Muscle layer of colon (tissue), 2 donors: ENCODE measurements at regions not wholly inside any gene's neighbourhood (a gene's known extent, or its start where the extent isn't known, plus 50 kb on each side); places are given as distances from the start of the nearest gene placed in this dataset.
"Not testable (repeated sequence)": the region's sequence is repeated elsewhere in the genome, so short reads cannot be mapped to it uniquely, and the experiment has no call there.

Experiments used
- H3K27ac ChIP-seq: one replicate; pipeline ENCODE4 v1.7.0; 2013; ENCODE audit warnings: low read depth, mild to moderate bottlenecking, low read length, moderate library complexity
- H3K27me3 ChIP-seq, 2 donors: one replicate each; pipeline ENCODE4 v1.7.0; 2013; ENCODE audit warnings: low read length in 2 of 2, mild to moderate bottlenecking in 2 of 2; ENCODE audit not compliant: insufficient read depth in 2 of 2, control insufficient read depth in 1 of 2
- H3K36me3 ChIP-seq: one replicate; pipeline ENCODE4 v1.7.0; 2013; ENCODE audit warnings: mild to moderate bottlenecking, low read length; ENCODE audit not compliant: insufficient read depth
- H3K4me1 ChIP-seq: one replicate; pipeline ENCODE4 v1.7.0; 2013; ENCODE audit warnings: mild to moderate bottlenecking, low read length; ENCODE audit not compliant: insufficient read depth
- H3K4me3 ChIP-seq, 2 donors: one replicate each; pipeline ENCODE4 v1.7.0; 2013; ENCODE audit warnings: low read length in 2 of 2, low read depth in 1 of 2, mild to moderate bottlenecking in 1 of 2, moderate library complexity in 1 of 2
- H3K9ac ChIP-seq: one replicate; pipeline ENCODE4 v1.7.0; 2013; ENCODE audit warnings: low read length
- H3K9me3 ChIP-seq: one replicate; pipeline ENCODE4 v1.7.0; 2013; ENCODE audit warnings: mild to moderate bottlenecking, low read length
- donor health status: abdominal sarcoma.
- donor health status: Adenocarcinoma of cecum.

- H3K9ac ChIP-seq, H3K4me1 ChIP-seq, H3K4me3 ChIP-seq, H3K9me3 ChIP-seq, H3K27ac ChIP-seq, H3K36me3 ChIP-seq, H3K27me3 ChIP-seq: not testable (repeated sequence)
Measured at GRCh38 chr11:29142573-29142972, 874.3 kb downstream of the KCNA4 start.

- no peaks in the 10 kb centered on the region for H3K4me1 ChIP-seq
- no peak overlapping the region for H3K4me3 ChIP-seq
- H3K36me3 ChIP-seq = no peaks in the 10 kb centered on the region
- no peak overlapping the region for H3K9ac ChIP-seq
- H3K9me3 ChIP-seq = no peaks in the 10 kb centered on the region
- no peaks in the 10 kb centered on the region for H3K27me3 ChIP-seq
- no peak overlapping the region for H3K27ac ChIP-seq
Measured at GRCh38 chr11:29135504-29135903, 881.3 kb downstream of the KCNA4 start.

GRCh38 chr11:29131055-29131454, 885.8 kb downstream of the KCNA4 start:
- no peak overlapping the region for H3K27ac ChIP-seq
- no peaks in the 10 kb centered on the region for H3K9me3 ChIP-seq
- no peaks in the 10 kb centered on the region for H3K27me3 ChIP-seq
- no peak overlapping the region for H3K9ac ChIP-seq
- H3K4me3 ChIP-seq = no peak overlapping the region
- H3K36me3 ChIP-seq = no peaks in the 10 kb centered on the region
- H3K4me1 ChIP-seq = no peaks in the 10 kb centered on the region

GRCh38 chr11:29129844-29130243, 887.0 kb downstream of the KCNA4 start:
- no peak overlapping the region for H3K4me3 ChIP-seq
- no peak overlapping the region for H3K27ac ChIP-seq
- no peak overlapping the region for H3K9ac ChIP-seq
- H3K27me3 ChIP-seq = no peaks in the 10 kb centered on the region
- H3K4me1 ChIP-seq = no peaks in the 10 kb centered on the region
- H3K9me3 ChIP-seq = no peaks in the 10 kb centered on the region
- no peaks in the 10 kb centered on the region for H3K36me3 ChIP-seq

GRCh38 chr11:29127461-29127860, 889.4 kb downstream of the KCNA4 start:
- Histone ChIP-seq H3K9ac (no peak overlapping the region), H3K27me3 (no peaks in the 10 kb centered on the region), H3K9me3 (no peaks in the 10 kb centered on the region), H3K27ac (no peak overlapping the region), H3K4me1 (no peaks in the 10 kb centered on the region), H3K4me3 (no peak overlapping the region), H3K36me3 (no peaks in the 10 kb centered on the region)

- Histone ChIP-seq H3K27ac (no peak overlapping the region), H3K9ac (no peak overlapping the region), H3K36me3 (no peaks in the 10 kb centered on the region), H3K9me3 (no peaks in the 10 kb centered on the region), H3K4me1 (no peaks in the 10 kb centered on the region), H3K4me3 (no peak overlapping the region), H3K27me3 (no peaks in the 10 kb centered on the region)
Measured at GRCh38 chr11:29125606-29126005, 891.2 kb downstream of the KCNA4 start.

- Histone ChIP-seq H3K4me1 (peaks cover 4% of the 10 kb centered on the region), H3K9me3 (no peaks in the 10 kb centered on the region), H3K4me3 (no peak overlapping the region), H3K27ac (no peak overlapping the region), H3K36me3 (no peaks in the 10 kb centered on the region), H3K9ac (no peak overlapping the region), H3K27me3 (no peaks in the 10 kb centered on the region)
Measured at GRCh38 chr11:29124470-29124869, 892.4 kb downstream of the KCNA4 start.

- no peaks in the 10 kb centered on the region for H3K9me3 ChIP-seq
- H3K36me3 ChIP-seq = no peaks in the 10 kb centered on the region
- H3K4me3 ChIP-seq = no peak overlapping the region
- no peak overlapping the region for H3K9ac ChIP-seq
- no peaks in the 10 kb centered on the region for H3K27me3 ChIP-seq
- no peak overlapping the region for H3K27ac ChIP-seq
- peaks cover 10% of the 10 kb centered on the region for H3K4me1 ChIP-seq
Measured at GRCh38 chr11:29119707-29120618, 896.9 kb downstream of the KCNA4 start.

- Histone ChIP-seq H3K9me3 (no peaks in the 10 kb centered on the region), H3K4me1 (peaks cover 10% of the 10 kb centered on the region), H3K36me3 (no peaks in the 10 kb centered on the region), H3K27me3 (no peaks in the 10 kb centered on the region), H3K9ac (no peak overlapping the region), H3K27ac (no peak overlapping the region), H3K4me3 (no peak overlapping the region)
Measured at GRCh38 chr11:29119116-29119515, 897.7 kb downstream of the KCNA4 start.

GRCh38 chr11:29100967-29101366, 915.9 kb downstream of the KCNA4 start:
- no peaks in the 10 kb centered on the region for H3K27me3 ChIP-seq
- H3K9me3 ChIP-seq = no peaks in the 10 kb centered on the region
- H3K36me3 ChIP-seq = no peaks in the 10 kb centered on the region
- no peaks in the 10 kb centered on the region for H3K4me1 ChIP-seq
- H3K27ac ChIP-seq = no peak overlapping the region
- no peak overlapping the region for H3K9ac ChIP-seq
- no peak overlapping the region for H3K4me3 ChIP-seq

GRCh38 chr11:29095821-29096220, 921.0 kb downstream of the KCNA4 start:
- H3K27me3 ChIP-seq = no peaks in the 10 kb centered on the region
- H3K36me3 ChIP-seq = no peaks in the 10 kb centered on the region
- H3K27ac ChIP-seq = no peak overlapping the region
- no peak overlapping the region for H3K4me3 ChIP-seq
- H3K9ac ChIP-seq = no peak overlapping the region
- no peaks in the 10 kb centered on the region for H3K4me1 ChIP-seq
- H3K9me3 ChIP-seq = no peaks in the 10 kb centered on the region
